ENCODE measurements at regions not wholly inside any gene's neighbourhood (a gene's known extent, or its start where the extent isn't known, plus 50 kb on each side); places are given as distances from the start of the nearest gene placed in this dataset.
"Not testable (repeated sequence)": the region's sequence is repeated elsewhere in the genome, so short reads cannot be mapped to it uniquely, and the experiment has no call there.

DNA sequence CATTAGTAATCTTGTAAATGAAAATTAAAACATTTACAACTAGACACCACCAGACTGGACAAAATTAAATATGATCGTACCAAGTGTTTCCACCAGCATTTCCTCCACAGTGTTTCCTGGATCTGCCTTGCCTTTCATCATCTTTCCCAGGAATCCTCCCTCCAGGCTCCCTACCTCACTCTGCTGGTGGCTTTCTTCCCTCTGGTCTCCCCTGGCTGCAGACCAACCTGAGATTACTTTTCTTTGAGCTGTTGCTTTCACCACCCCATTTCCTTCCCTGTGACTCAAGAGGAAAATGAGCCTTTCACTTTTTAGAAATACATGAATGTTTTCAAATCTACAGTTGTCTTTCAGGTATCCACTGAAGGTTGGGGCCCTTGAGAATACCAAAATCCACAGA is 228.8 kb upstream of the NBPF12 start:
- TF ChIP-seq POLR2A (IDR thresholded peaks at IDR 0.05) = not testable (repeated sequence)
- TF ChIP-seq, protein P1, sequence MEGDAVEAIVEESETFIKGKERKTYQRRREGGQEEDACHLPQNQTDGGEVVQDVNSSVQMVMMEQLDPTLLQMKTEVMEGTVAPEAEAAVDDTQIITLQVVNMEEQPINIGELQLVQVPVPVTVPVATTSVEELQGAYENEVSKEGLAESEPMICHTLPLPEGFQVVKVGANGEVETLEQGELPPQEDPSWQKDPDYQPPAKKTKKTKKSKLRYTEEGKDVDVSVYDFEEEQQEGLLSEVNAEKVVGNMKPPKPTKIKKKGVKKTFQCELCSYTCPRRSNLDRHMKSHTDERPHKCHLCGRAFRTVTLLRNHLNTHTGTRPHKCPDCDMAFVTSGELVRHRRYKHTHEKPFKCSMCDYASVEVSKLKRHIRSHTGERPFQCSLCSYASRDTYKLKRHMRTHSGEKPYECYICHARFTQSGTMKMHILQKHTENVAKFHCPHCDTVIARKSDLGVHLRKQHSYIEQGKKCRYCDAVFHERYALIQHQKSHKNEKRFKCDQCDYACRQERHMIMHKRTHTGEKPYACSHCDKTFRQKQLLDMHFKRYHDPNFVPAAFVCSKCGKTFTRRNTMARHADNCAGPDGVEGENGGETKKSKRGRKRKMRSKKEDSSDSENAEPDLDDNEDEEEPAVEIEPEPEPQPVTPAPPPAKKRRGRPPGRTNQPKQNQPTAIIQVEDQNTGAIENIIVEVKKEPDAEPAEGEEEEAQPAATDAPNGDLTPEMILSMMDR (IDR thresholded peaks at IDR 0.05) = not testable (repeated sequence)
